22Rv1 (cell line): ENCODE measurements at regions not wholly inside any gene's neighbourhood (a gene's known extent, or its start where the extent isn't known, plus 50 kb on each side); places are given as distances from the start of the nearest gene placed in this dataset.

ENCODE experiments used
- H3K27ac ChIP-seq: fragments of 450-650 bp; 2 replicates; pipeline ENCODE4 v1.5.1; 2017
- ZFX ChIP-seq: fragments of 450-650 bp; IDR thresholded peaks from 2 replicates; pipeline ENCODE4 v1.6.1; 2017; ENCODE audit warnings: antibody characterized with exemption, borderline replicate concordance
- TF ChIP-seq, protein P1 (sequence below): fragments of 450-650 bp; IDR thresholded peaks from 2 replicates; pipeline ENCODE4 v1.5.1; 2017; ENCODE audit warnings: mild to moderate bottlenecking

DNA sequence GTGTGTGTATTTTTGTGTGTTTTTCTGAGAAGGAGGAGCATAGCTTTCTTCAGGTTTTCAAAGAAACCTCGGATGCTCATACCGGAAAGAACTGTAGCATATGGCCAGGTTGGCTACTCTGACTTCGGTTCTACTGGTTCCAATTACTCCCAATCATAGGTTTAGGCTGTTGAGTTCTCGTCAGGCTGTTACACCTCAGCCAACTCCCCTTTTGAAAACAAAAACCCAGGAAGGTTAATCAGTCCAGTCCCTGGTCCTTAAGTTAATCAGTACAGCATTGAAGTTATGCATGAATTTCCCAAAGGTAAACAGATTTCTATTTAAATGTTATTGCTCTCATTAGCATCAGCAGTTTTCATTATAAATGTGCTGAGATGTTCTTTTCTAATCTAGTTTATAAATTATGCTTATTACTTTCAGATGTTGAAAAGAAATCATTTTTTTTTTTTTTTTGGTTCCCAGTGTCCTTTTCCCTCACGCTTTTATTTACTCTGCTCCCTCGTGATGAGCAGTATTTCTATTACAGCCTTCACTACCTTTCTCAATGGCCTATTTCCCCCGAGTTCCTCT lies 111.0 kb downstream of the NPIPB5 start:
- no peak overlapping the region for H3K27ac ChIP-seq
- TF ChIP-seq ZFX, result no peak
- TF ChIP-seq, protein P1, sequence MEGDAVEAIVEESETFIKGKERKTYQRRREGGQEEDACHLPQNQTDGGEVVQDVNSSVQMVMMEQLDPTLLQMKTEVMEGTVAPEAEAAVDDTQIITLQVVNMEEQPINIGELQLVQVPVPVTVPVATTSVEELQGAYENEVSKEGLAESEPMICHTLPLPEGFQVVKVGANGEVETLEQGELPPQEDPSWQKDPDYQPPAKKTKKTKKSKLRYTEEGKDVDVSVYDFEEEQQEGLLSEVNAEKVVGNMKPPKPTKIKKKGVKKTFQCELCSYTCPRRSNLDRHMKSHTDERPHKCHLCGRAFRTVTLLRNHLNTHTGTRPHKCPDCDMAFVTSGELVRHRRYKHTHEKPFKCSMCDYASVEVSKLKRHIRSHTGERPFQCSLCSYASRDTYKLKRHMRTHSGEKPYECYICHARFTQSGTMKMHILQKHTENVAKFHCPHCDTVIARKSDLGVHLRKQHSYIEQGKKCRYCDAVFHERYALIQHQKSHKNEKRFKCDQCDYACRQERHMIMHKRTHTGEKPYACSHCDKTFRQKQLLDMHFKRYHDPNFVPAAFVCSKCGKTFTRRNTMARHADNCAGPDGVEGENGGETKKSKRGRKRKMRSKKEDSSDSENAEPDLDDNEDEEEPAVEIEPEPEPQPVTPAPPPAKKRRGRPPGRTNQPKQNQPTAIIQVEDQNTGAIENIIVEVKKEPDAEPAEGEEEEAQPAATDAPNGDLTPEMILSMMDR, result no peak

DNA sequence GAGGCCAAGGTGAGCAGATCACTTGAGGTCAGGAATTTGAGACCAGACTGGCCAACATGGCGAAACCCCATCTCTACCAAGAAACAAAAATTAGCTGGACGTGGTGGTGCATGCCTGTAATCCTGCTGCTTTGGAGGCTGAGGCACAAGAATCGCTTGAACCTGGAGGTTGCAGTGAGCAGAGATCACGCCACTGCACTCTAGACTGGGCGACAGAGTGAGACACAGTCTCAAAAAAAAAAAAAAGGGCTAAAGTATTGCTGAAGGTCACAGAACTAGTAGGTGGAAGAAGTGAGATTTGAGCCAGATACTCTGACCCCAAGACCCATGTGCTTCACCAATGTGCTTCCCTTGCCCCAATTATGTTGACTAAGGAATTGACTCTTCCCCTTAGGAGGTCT lies 112.0 kb downstream of the NPIPB5 start:
- H3K27ac ChIP-seq, result no peak overlapping the region
- TF ChIP-seq, protein P1, result no peak
- no peak for TF ChIP-seq ZFX

DNA sequence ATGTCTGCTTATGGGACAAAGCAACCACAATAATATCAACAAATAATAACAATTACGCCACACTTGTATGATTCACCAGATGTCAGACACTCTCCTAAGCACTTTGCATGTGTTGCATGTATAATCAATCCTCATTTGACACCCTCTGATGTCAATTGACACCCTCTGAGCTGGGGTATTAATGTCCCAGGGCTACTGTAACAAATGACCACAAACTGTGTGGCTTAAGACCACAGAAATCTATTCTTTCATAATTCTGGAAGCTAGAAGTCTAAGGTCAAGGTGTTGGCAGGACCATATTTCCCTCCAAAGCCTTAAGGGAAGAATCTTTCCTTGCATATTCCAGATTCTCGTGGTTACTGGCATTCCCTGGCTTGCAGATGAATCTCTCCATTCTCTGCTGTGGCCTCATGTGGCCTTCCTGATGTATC lies 112.7 kb downstream of the NPIPB5 start:
- TF ChIP-seq, protein P1, result no peak
- no peak for TF ChIP-seq ZFX
- H3K27ac ChIP-seq, result no peak overlapping the region

DNA sequence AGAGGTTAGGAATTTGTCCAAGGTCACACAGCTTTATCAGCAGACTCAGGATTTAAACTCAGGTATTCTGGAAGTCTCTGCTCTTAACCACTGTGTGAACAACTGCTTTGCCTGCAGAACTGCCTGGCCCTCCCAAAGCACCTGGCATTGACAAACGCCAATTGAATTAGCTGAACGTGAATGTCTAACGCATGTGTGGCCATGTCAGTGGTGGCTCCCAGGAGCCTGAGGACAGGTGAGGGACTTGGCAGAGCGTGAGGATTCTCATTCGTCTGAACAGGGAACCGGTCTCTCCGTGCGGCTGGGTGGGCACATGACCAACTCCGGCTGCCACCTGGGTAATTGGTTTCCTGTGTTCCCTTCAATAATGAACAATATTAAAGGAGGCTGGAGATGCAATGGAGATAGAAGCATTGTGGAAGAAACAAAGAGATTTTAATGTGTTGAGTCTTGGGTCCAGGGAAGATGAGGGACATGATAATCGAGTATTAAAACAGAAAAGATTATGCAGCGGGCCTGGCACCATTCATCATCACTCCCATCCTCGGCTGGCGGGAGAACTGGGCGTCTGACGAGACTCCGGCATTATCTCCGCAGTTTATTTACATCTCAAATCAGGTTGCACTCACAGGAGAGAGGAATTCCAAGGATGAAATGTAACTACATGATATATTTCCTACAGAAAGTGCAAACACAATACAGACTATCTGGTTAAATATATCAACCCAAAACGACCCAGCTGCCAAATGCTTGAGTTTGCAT lies 113.5 kb downstream of the NPIPB5 start:
- TF ChIP-seq, protein P1, result no peak
- no peak for TF ChIP-seq ZFX

DNA sequence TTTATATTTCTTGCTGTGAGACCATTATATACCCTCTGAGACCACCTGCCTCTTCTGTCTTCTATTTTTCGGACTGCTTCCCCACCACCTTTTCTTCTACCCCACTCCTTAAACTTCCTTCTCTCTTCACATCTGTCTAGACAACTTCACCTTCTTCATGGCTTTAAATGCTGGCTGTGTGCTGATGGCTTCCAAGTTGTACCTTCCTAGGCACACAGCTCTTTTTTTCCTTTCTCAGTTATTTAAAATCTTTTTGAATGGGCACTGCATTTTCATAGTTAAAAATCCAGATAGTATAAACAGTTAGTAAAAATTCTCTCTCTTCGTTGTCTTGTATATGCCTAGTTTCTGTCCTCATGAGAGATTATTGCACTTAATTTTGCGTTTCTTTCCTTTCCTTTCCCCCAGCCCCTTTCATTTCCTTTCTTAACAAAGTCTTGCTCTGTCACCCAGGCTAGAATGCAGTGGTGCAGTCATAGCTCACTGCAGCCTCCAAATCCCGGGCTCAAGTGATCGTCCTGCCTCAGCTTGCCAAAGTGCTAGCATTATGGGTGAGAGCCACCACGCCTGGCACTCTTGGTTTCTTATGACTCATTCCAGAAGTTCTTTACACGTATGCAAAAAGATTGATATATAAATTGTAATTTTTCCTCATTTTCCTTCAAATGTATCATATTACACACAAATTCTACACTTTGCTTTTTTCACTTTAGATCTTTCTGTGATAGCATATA lies 114.3 kb downstream of the NPIPB5 start:
- no peak for TF ChIP-seq ZFX
- TF ChIP-seq, protein P1, result no peak
- no peak overlapping the region for H3K27ac ChIP-seq

More for the DNA sequence above, 113.5 kb downstream of the NPIPB5 start:
- no peak overlapping the region for H3K27ac ChIP-seq

DNA sequence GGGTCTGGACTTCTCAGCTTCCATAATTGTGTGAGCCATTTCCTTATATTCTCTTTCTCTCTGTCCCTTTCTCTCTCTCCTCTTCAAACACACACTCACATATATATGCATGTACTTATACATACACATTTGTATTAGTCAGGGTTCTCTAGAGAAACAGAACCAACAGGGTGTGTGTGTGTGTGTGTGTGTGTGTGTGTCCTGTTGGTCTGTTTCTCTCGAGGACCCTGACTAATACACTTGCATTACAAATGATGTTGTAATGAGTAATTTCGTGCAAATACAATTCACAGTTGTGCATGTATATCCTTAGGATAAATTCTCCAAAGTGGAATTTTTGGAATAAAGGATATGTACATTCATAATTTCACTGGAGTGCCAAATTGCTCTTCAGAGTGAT lies 115.3 kb downstream of the NPIPB5 start:
- H3K27ac ChIP-seq, result no peak overlapping the region
- TF ChIP-seq, protein P1, result no peak
- no peak for TF ChIP-seq ZFX
